GM18520 (cell line): ENCODE measurements at regions not wholly inside any gene's neighbourhood (a gene's known extent, or its start where the extent isn't known, plus 50 kb on each side); places are given as distances from the start of the nearest gene placed in this dataset.
A peak's percentile ranks its signal among the peaks of the same experiment; 100 is the strongest.
"Not testable (repeated sequence)": the region's sequence is repeated elsewhere in the genome, so short reads cannot be mapped to it uniquely, and the experiment has no call there.

Experiments
- ATAC-seq: cut with Tn5 transposase; IDR thresholded peaks from one replicate; pipeline ENCODE4 v1.9.1; 2021; ENCODE audit not compliant: unreplicated experiment

- no peak for ATAC-seq
Observed at GRCh38 chr4:118410138-118410537, 57.3 kb upstream of the PRSS12 start.

- peak; percentile 89 for ATAC-seq
Observed at GRCh38 chr4:118417325-118417724, 64.5 kb upstream of the PRSS12 start.

GRCh38 chr4:118417800-118418199 is 65.0 kb upstream of the PRSS12 start:
- not testable (repeated sequence) for ATAC-seq

- ATAC-seq = not testable (repeated sequence)
Observed at GRCh38 chr4:118418396-118418795, 65.6 kb upstream of the PRSS12 start.

- not testable (repeated sequence) for ATAC-seq
Observed at GRCh38 chr4:118419626-118420025, 66.8 kb upstream of the PRSS12 start.

- ATAC-seq = not testable (repeated sequence)
Observed at GRCh38 chr4:118424062-118424461, 71.3 kb upstream of the PRSS12 start.

- ATAC-seq = not testable (repeated sequence)
Observed at GRCh38 chr4:118428881-118429280, 76.1 kb upstream of the PRSS12 start.

- ATAC-seq = not testable (repeated sequence)
Observed at GRCh38 chr4:118432359-118432758, 79.6 kb upstream of the PRSS12 start.

GRCh38 chr4:118433612-118434375 is 81.0 kb upstream of the PRSS12 start:
- ATAC-seq = not testable (repeated sequence)

GRCh38 chr4:118435415-118435814 is 82.6 kb upstream of the PRSS12 start:
- not testable (repeated sequence) for ATAC-seq

GRCh38 chr4:118442115-118442837 is 89.5 kb upstream of the PRSS12 start:
- ATAC-seq = not testable (repeated sequence)

GRCh38 chr4:118447397-118447796 is 94.6 kb upstream of the PRSS12 start:
- ATAC-seq = not testable (repeated sequence)

- not testable (repeated sequence) for ATAC-seq
Observed at GRCh38 chr4:118454857-118455256, 102.1 kb upstream of the PRSS12 start.

GRCh38 chr4:118461435-118461834 is 108.6 kb upstream of the PRSS12 start:
- ATAC-seq = not testable (repeated sequence)

GRCh38 chr4:118465831-118466230 is 113.0 kb upstream of the PRSS12 start:
- not testable (repeated sequence) for ATAC-seq

- ATAC-seq = not testable (repeated sequence)
Observed at GRCh38 chr4:118474001-118474626, 121.3 kb upstream of the PRSS12 start.

- ATAC-seq = not testable (repeated sequence)
Observed at GRCh38 chr4:118474771-118475170, 122.0 kb upstream of the PRSS12 start.

- ATAC-seq = not testable (repeated sequence)
Observed at GRCh38 chr4:118475901-118476300, 123.1 kb upstream of the PRSS12 start.

- not testable (repeated sequence) for ATAC-seq
Observed at GRCh38 chr4:118477826-118478225, 125.0 kb upstream of the PRSS12 start.

GRCh38 chr4:118485801-118486314 is 133.1 kb upstream of the PRSS12 start:
- not testable (repeated sequence) for ATAC-seq

- not testable (repeated sequence) for ATAC-seq
Observed at GRCh38 chr4:118492963-118493362, 140.2 kb upstream of the PRSS12 start.
